Chondrocyte (in vitro differentiated cells): ENCODE measurements at regions not wholly inside any gene's neighbourhood (a gene's known extent, or its start where the extent isn't known, plus 50 kb on each side); places are given as distances from the start of the nearest gene placed in this dataset.
A peak's percentile ranks its signal among the peaks of the same experiment; 100 is the strongest.

ENCODE experiments used
- DNase-seq: peaks from one replicate; pipeline ENCODE4 v3.0.0; 2021; ENCODE audit warnings: mixed read lengths, low spot score
- H3K27ac Mint-ChIP-seq: one replicate; pipeline ENCODE4 v1.8.0; 2021; ENCODE audit warnings: mild to moderate bottlenecking, moderate library complexity, mixed read lengths; ENCODE audit not compliant: unreplicated experiment
- H3K27me3 Mint-ChIP-seq: 2 replicates; pipeline ENCODE4 v1.8.0; 2021; ENCODE audit warnings: low read depth, mixed read lengths
- H3K36me3 Mint-ChIP-seq: 2 replicates; pipeline ENCODE4 v1.8.0; 2021; ENCODE audit warnings: low read depth, mixed read lengths
- H3K4me1 Mint-ChIP-seq: 2 replicates; pipeline ENCODE4 v1.8.0; 2021; ENCODE audit warnings: low read depth, mild to moderate bottlenecking, mixed read lengths
- H3K4me3 Mint-ChIP-seq: one replicate; pipeline ENCODE4 v1.8.0; 2021; ENCODE audit warnings: mild to moderate bottlenecking, moderate library complexity, mixed read lengths; ENCODE audit not compliant: unreplicated experiment
- H3K9me3 Mint-ChIP-seq: 2 replicates; pipeline ENCODE4 v1.8.0; 2021; ENCODE audit warnings: low read depth, mixed read lengths
- TF ChIP-seq, protein P1 (sequence below): fragments of 200-600 bp; sonication (generic); IDR thresholded peaks from 2 replicates; pipeline ENCODE4 v1.5.0; 2021; ENCODE audit warnings: antibody characterized with exemption, mild to moderate bottlenecking, moderate library complexity

- H3K36me3 Mint-ChIP-seq = no peaks in the 10 kb centered on the region
- H3K4me1 Mint-ChIP-seq = peaks cover 36% of the 10 kb centered on the region
Observed at GRCh38 chr12:24759155-24759554, 189.7 kb downstream of the BCAT1 start.

GRCh38 chr12:24756479-24757024, 192.3 kb downstream of the BCAT1 start:
- peaks cover 50% of the 10 kb centered on the region for H3K4me1 Mint-ChIP-seq

More at GRCh38 chr12:24759155-24759554, 189.7 kb downstream of the BCAT1 start:
- H3K27ac Mint-ChIP-seq = no peak overlapping the region
- no peak for DNase-seq
- no peak overlapping the region for H3K4me3 Mint-ChIP-seq
- no peaks in the 10 kb centered on the region for H3K27me3 Mint-ChIP-seq
- no peaks in the 10 kb centered on the region for H3K9me3 Mint-ChIP-seq
- TF ChIP-seq, protein P1, sequence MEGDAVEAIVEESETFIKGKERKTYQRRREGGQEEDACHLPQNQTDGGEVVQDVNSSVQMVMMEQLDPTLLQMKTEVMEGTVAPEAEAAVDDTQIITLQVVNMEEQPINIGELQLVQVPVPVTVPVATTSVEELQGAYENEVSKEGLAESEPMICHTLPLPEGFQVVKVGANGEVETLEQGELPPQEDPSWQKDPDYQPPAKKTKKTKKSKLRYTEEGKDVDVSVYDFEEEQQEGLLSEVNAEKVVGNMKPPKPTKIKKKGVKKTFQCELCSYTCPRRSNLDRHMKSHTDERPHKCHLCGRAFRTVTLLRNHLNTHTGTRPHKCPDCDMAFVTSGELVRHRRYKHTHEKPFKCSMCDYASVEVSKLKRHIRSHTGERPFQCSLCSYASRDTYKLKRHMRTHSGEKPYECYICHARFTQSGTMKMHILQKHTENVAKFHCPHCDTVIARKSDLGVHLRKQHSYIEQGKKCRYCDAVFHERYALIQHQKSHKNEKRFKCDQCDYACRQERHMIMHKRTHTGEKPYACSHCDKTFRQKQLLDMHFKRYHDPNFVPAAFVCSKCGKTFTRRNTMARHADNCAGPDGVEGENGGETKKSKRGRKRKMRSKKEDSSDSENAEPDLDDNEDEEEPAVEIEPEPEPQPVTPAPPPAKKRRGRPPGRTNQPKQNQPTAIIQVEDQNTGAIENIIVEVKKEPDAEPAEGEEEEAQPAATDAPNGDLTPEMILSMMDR = no peak

DNA sequence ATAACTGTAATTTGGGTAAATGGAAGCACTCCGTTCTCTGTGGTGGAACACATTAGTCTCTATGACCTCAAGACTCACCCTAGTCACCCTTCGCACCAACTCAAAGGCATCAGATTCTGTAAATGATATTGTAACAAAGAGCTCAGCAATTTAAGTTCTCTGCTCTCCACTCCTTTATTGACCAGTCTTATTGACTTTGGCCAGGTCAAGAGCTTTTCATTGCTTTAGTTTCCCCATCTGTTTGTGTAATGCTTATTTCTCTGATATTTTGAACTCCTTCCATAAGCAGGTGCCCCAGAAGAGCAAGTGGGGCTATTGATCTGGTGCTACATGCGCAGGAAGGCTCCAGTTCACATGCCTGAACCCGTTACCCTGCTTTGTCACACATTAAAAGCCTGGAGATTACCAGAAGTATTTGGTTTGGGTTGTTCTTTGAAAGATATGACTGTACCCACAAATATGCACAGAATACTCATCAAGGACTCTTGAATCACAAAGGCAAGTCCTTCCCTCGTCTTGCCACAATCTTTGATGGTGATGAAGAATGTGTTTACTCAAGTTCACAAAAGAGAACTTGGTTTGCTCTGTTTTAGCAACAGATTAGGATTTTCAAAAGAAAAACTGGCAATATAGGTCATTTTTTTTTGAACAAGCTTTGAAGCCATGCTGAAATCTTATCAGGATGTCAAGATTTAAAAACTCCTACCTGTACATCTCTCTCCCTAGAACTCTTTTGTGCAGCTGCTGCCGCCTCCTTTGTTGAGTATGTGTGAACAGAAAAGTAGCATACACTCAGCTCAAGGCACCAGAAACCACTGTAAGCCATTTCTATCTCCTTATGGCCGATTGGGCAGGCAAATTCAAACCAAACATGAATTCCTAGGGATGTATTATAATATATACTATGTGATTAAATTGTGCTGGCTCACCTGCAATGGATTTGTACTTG, 193.9 kb downstream of the BCAT1 start:
- TF ChIP-seq, protein P1 = no peak
- Mint-ChIP-seq H3K27ac (no peak overlapping the region), H3K4me3 (no peak overlapping the region), H3K27me3 (no peaks in the 10 kb centered on the region), H3K9me3 (no peaks in the 10 kb centered on the region), H3K4me1 (peaks cover 66% of the 10 kb centered on the region), H3K36me3 (no peaks in the 10 kb centered on the region)
- no peak for DNase-seq

More at GRCh38 chr12:24756479-24757024, 192.3 kb downstream of the BCAT1 start:
- H3K9me3 Mint-ChIP-seq = no peaks in the 10 kb centered on the region
- TF ChIP-seq, protein P1 = no peak
- H3K27me3 Mint-ChIP-seq = no peaks in the 10 kb centered on the region
- peak overlapping the region; percentile 42 for H3K27ac Mint-ChIP-seq
- no peaks in the 10 kb centered on the region for H3K36me3 Mint-ChIP-seq
- no peak for DNase-seq
- no peak overlapping the region for H3K4me3 Mint-ChIP-seq

- Mint-ChIP-seq H3K4me1 (peaks cover 73% of the 10 kb centered on the region), H3K9me3 (no peaks in the 10 kb centered on the region), H3K27ac (peak overlapping the region; percentile 66), H3K27me3 (no peaks in the 10 kb centered on the region), H3K36me3 (no peaks in the 10 kb centered on the region), H3K4me3 (no peak overlapping the region)
- DNase-seq = no peak
- TF ChIP-seq, protein P1 = no peak
Observed at GRCh38 chr12:24752763-24753462, 196.0 kb downstream of the BCAT1 start.

GRCh38 chr12:24751181-24751580, 197.7 kb downstream of the BCAT1 start:
- H3K36me3 Mint-ChIP-seq = no peaks in the 10 kb centered on the region
- no peak for DNase-seq
- H3K9me3 Mint-ChIP-seq = no peaks in the 10 kb centered on the region
- H3K27ac Mint-ChIP-seq = peak overlapping the region; percentile 50
- TF ChIP-seq, protein P1 = no peak
- peaks cover 72% of the 10 kb centered on the region for H3K4me1 Mint-ChIP-seq
- no peak overlapping the region for H3K4me3 Mint-ChIP-seq
- H3K27me3 Mint-ChIP-seq = no peaks in the 10 kb centered on the region
